NCI-H526 treated with DMSO at 0.1 percent for 48 hours (cell line): ENCODE measurements at regions not wholly inside any gene's neighbourhood (a gene's known extent, or its start where the extent isn't known, plus 50 kb on each side); places are given as distances from the start of the nearest gene placed in this dataset.

Source experiments
- DNase-seq: peaks from one replicate; lab custom pipeline; 2025; lab: John Stamatoyannopoulos, UW

GRCh38 chr17:13989138-13989537 lies 80.2 kb upstream of the COX10 start:
- DNase-seq, result no peak

- no peak for DNase-seq
Measured at GRCh38 chr17:13993106-13993505, 76.2 kb upstream of the COX10 start.

GRCh38 chr17:13994050-13994449 lies 75.3 kb upstream of the COX10 start:
- DNase-seq, result no peak

- no peak for DNase-seq
Measured at GRCh38 chr17:13995856-13996271, 73.4 kb upstream of the COX10 start.

GRCh38 chr17:13996276-13996675 lies 73.0 kb upstream of the COX10 start:
- no peak for DNase-seq

- no peak for DNase-seq
Measured at GRCh38 chr17:13996748-13997147, 72.6 kb upstream of the COX10 start.

- DNase-seq, result no peak
Measured at GRCh38 chr17:14004927-14005620, 64.2 kb upstream of the COX10 start.

GRCh38 chr17:14006249-14006942 lies 62.9 kb upstream of the COX10 start:
- DNase-seq, result no peak

GRCh38 chr17:14007951-14008350 lies 61.4 kb upstream of the COX10 start:
- DNase-seq, result no peak

- DNase-seq, result no peak
Measured at GRCh38 chr17:14011036-14011692, 58.1 kb upstream of the COX10 start.

- no peak for DNase-seq
Measured at GRCh38 chr17:14011740-14012405, 57.4 kb upstream of the COX10 start.

- no peak for DNase-seq
Measured at GRCh38 chr17:14014657-14015056, 54.6 kb upstream of the COX10 start.

- no peak for DNase-seq
Measured at GRCh38 chr17:14015271-14015670, 54.0 kb upstream of the COX10 start.

- no peak for DNase-seq
Measured at GRCh38 chr17:14016858-14017257, 52.4 kb upstream of the COX10 start.

- DNase-seq, result no peak
Measured at GRCh38 chr17:14019186-14019956, 49.9 kb upstream of the COX10 start.
